CD4-positive, CD25-positive, alpha-beta regulatory T cell (primary cell): ENCODE measurements at regions not wholly inside any gene's neighbourhood (a gene's known extent, or its start where the extent isn't known, plus 50 kb on each side); places are given as distances from the start of the nearest gene placed in this dataset.

Source experiments
- ATAC-seq, 2 donors: fragments of 150-1000 bp; cut with Tn5 transposase; one replicate each; pipeline ENCODE4 v1.10.0; 2021; ENCODE audit warnings: low read depth in 2 of 2, moderate number of reproducible peaks in 2 of 2, moderate library complexity in 1 of 2
- DNase-seq, 3 donors: peaks; one replicate each; pipeline versions ENCODE4 v3.0.0 to v3.0.0-alpha.2; 2012 to 2022; ENCODE audit warnings: mixed read lengths in 1 of 3
- H3K27ac ChIP-seq: one replicate; pipeline ENCODE4 v1.7.0; 2013; ENCODE audit warnings: mild to moderate bottlenecking, low read length; ENCODE audit not compliant: insufficient read depth, poor library complexity, severe bottlenecking
- H3K27me3 ChIP-seq: one replicate; pipeline ENCODE4 v1.7.0; 2013; ENCODE audit warnings: low read length; ENCODE audit not compliant: control insufficient read depth, insufficient read depth
- H3K36me3 ChIP-seq: one replicate; pipeline ENCODE4 v1.7.0; 2013; ENCODE audit warnings: mild to moderate bottlenecking, low read length, moderate library complexity; ENCODE audit not compliant: control insufficient read depth, insufficient read depth
- H3K4me1 ChIP-seq: 2 replicates; pipeline ENCODE4 v1.7.0; 2013; ENCODE audit warnings: mild to moderate bottlenecking, low read length; ENCODE audit not compliant: insufficient read depth, control insufficient read depth, poor library complexity, severe bottlenecking
- H3K4me3 ChIP-seq: one replicate; pipeline ENCODE4 v1.7.0; 2013; ENCODE audit warnings: low read depth, mild to moderate bottlenecking, low read length, moderate library complexity
- H3K9me3 ChIP-seq, 2 experiments: 1 replicate in 1 of 2; 2 replicates in 1 of 2; pipeline ENCODE4 v1.7.0; 2013; ENCODE audit warnings: low read length in 2 of 2, mild to moderate bottlenecking in 1 of 2, moderate library complexity in 1 of 2; ENCODE audit not compliant: control insufficient read depth in 2 of 2
- H3K27ac Mint-ChIP-seq, 3 donors: one replicate each; pipeline ENCODE4 v1.8.0; 2020 to 2022; ENCODE audit warnings: mild to moderate bottlenecking in 3 of 3, mixed read lengths in 3 of 3, moderate library complexity in 2 of 3
- H3K27me3 Mint-ChIP-seq: one replicate; pipeline ENCODE4 v1.8.0; 2022; ENCODE audit warnings: mild to moderate bottlenecking, mixed read lengths
- H3K36me3 Mint-ChIP-seq: one replicate; pipeline ENCODE4 v1.8.0; 2020; ENCODE audit warnings: mixed read lengths
- H3K4me1 Mint-ChIP-seq, 4 donors: one replicate each; pipeline ENCODE4 v1.8.0; 2020 to 2022; ENCODE audit warnings: mixed read lengths in 4 of 4, mild to moderate bottlenecking in 1 of 4
- H3K4me3 Mint-ChIP-seq, 4 donors: one replicate each; pipeline ENCODE4 v1.8.0; 2020 to 2022; ENCODE audit warnings: mild to moderate bottlenecking in 4 of 4, mixed read lengths in 4 of 4, moderate library complexity in 3 of 4
- H3K9me3 Mint-ChIP-seq, 7 donors: one replicate each; pipeline ENCODE4 v1.8.0; 2020 to 2022; ENCODE audit warnings: mixed read lengths in 7 of 7, mild to moderate bottlenecking in 3 of 7, moderate library complexity in 2 of 7

GRCh38 chr1:214111796-214112195, 124.0 kb downstream of the PROX1 start:
- Mint-ChIP-seq H3K4me3 (no peak overlapping the region), H3K4me1 (no peaks in the 10 kb centered on the region), H3K27me3 (peaks cover under 1% of the 10 kb centered on the region), H3K9me3 (peaks cover 0 to 13% (median 4%) of the 10 kb centered on the region in 7 donors), H3K36me3 (no peaks in the 10 kb centered on the region), H3K27ac (no peak overlapping the region)
- Histone ChIP-seq H3K9me3 (no peaks in the 10 kb centered on the region), H3K36me3 (no peaks in the 10 kb centered on the region), H3K4me1 (no peaks in the 10 kb centered on the region), H3K4me3 (no peak overlapping the region), H3K27ac (no peak overlapping the region), H3K27me3 (no peaks in the 10 kb centered on the region)
- DNase-seq = no peak
- no peak for ATAC-seq

GRCh38 chr1:214116258-214116657, 128.5 kb downstream of the PROX1 start:
- Mint-ChIP-seq H3K27ac (peak overlapping the region in 1 of 3 donors; percentile 26), H3K9me3 (peaks cover 2 to 28% (median 8%) of the 10 kb centered on the region in 7 donors), H3K27me3 (no peaks in the 10 kb centered on the region), H3K36me3 (no peaks in the 10 kb centered on the region), H3K4me1 (no peaks in the 10 kb centered on the region), H3K4me3 (no peak overlapping the region)
- Histone ChIP-seq H3K27ac (no peak overlapping the region), H3K4me3 (no peak overlapping the region), H3K36me3 (no peaks in the 10 kb centered on the region), H3K27me3 (no peaks in the 10 kb centered on the region), H3K4me1 (no peaks in the 10 kb centered on the region), H3K9me3 (peaks cover 13 to 19% of the 10 kb centered on the region in 2 experiments)
- no peak for DNase-seq
- no peak for ATAC-seq

GRCh38 chr1:214117780-214118179, 130.0 kb downstream of the PROX1 start:
- Histone ChIP-seq H3K4me1 (no peaks in the 10 kb centered on the region), H3K9me3 (peaks cover 13 to 19% of the 10 kb centered on the region in 2 experiments), H3K27ac (no peak overlapping the region), H3K36me3 (no peaks in the 10 kb centered on the region), H3K27me3 (no peaks in the 10 kb centered on the region), H3K4me3 (no peak overlapping the region)
- ATAC-seq (no peak), DNase-seq (no peak)
- Mint-ChIP-seq H3K27ac (no peak overlapping the region), H3K9me3 (peaks cover 2 to 28% (median 9%) of the 10 kb centered on the region in 7 donors), H3K4me3 (no peak overlapping the region), H3K27me3 (no peaks in the 10 kb centered on the region), H3K4me1 (no peaks in the 10 kb centered on the region), H3K36me3 (no peaks in the 10 kb centered on the region)

DNA sequence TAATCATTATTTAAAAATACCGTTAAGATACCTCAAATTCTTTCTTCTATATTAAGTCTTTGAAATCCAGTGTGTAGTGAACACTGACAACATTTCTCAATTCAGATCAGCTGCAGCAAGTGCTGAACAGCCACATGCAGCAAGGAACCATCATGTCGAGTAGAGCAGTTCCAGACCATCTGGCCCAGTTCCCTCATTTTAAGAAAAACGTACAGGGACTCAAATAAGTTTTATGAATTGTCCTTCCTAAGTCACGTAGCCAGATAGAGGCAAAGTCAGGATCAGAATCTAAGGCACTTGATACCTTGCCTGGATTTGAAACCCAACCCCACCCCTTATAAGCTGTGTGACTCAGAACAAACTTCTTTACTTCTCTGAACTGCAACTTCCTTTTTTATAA, 132.4 kb downstream of the PROX1 start:
- Histone ChIP-seq H3K27me3 (no peaks in the 10 kb centered on the region), H3K36me3 (no peaks in the 10 kb centered on the region), H3K9me3 (peaks cover 13 to 19% of the 10 kb centered on the region in 2 experiments), H3K4me1 (no peaks in the 10 kb centered on the region), H3K4me3 (no peak overlapping the region), H3K27ac (no peak overlapping the region)
- Mint-ChIP-seq H3K27ac (no peak overlapping the region), H3K4me3 (no peak overlapping the region), H3K9me3 (peaks cover 2 to 28% (median 6%) of the 10 kb centered on the region in 7 donors), H3K27me3 (peaks cover 11% of the 10 kb centered on the region), H3K4me1 (peaks cover 0 to 2% (median 0%) of the 10 kb centered on the region in 4 donors), H3K36me3 (no peaks in the 10 kb centered on the region)
- ATAC-seq (no peak), DNase-seq (no peak)

- Mint-ChIP-seq H3K4me3 (no peak overlapping the region), H3K4me1 (peaks cover 0 to 2% (median 0%) of the 10 kb centered on the region in 4 donors), H3K27ac (no peak overlapping the region), H3K36me3 (no peaks in the 10 kb centered on the region), H3K27me3 (peaks cover 11% of the 10 kb centered on the region), H3K9me3 (peaks cover 2 to 28% (median 6%) of the 10 kb centered on the region in 7 donors)
- H3K9me3 ChIP-seq = peaks cover 13 to 19% of the 10 kb centered on the region in 2 experiments
- no peak for DNase-seq
- no peak overlapping the region for H3K4me3 ChIP-seq
- no peaks in the 10 kb centered on the region for H3K4me1 ChIP-seq
- ATAC-seq = no peak
- H3K27ac ChIP-seq = no peak overlapping the region
- no peaks in the 10 kb centered on the region for H3K36me3 ChIP-seq
- no peaks in the 10 kb centered on the region for H3K27me3 ChIP-seq
These were observed 133.2 kb downstream of the PROX1 start for GRCh38 chr1:214120951-214121350.

DNA sequence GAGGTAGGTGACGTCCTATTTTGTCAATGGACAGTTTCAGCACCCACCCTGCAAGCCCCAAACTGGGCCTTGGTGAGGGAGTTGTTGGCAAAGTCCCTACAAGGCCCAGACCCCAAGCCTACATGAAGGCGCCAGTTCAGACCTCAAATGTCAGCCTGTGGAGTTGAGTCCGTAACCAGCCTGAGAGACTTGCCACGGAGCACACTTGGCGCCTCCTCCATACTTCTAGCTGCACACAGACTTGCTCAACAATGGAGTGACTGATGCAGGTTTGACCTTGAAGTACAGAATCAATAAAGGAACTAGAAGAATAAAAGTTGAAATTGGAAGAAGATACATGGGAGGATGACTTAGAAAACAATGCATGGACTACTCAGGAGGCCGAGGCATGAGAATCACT, 134.3 kb downstream of the PROX1 start:
- peaks cover under 1 to 22% (median 6%) of the 10 kb centered on the region in 7 donors for H3K9me3 Mint-ChIP-seq
- peaks cover 0 to 2% (median 0%) of the 10 kb centered on the region in 4 donors for H3K4me1 Mint-ChIP-seq
- ATAC-seq = no peak

DNA sequence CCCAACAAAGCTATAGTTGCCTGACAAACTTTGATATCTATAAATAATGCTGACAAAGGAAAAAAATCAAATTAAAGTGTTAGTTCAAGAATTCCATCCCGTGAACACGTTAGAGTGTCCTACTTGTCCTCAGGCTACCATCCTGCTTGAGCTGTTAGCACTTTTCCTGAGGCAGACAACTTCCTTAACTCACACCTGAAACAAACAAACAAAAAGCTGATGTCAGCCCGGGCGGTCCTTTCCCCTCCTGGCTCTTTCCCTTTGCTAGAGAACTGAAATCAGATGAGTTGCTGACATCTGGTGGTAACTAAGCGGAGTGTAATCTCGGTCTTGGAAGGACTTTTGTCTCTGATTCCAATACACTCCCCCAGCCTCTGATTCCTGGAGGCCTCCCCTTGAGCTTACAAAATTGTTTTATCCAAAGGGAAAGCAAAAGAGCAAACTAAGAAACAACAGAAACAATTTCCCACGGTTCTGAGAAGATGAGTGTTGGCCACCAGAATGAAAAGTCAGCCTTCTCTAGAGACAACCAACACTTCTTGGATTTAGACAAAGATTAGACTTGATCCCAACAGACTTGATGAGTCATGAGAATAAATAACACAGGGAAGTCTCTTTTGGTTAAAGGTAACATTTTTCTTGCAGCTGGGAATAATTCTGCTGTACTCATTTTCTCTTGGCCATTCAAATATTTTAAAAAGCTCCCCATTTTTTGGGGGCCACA, 135.4 kb downstream of the PROX1 start:
- peaks cover 2 to 9% of the 10 kb centered on the region in 2 experiments for H3K9me3 ChIP-seq
- H3K9me3 Mint-ChIP-seq = peaks cover 0 to 11% (median 6%) of the 10 kb centered on the region in 7 donors
- H3K4me3 Mint-ChIP-seq = no peak overlapping the region
- H3K27me3 ChIP-seq = no peaks in the 10 kb centered on the region
- no peak overlapping the region for H3K27ac Mint-ChIP-seq
- H3K36me3 Mint-ChIP-seq = no peaks in the 10 kb centered on the region
- H3K4me1 Mint-ChIP-seq = peaks cover 0 to 2% (median 0%) of the 10 kb centered on the region in 4 donors
- no peaks in the 10 kb centered on the region for H3K36me3 ChIP-seq
- no peaks in the 10 kb centered on the region for H3K4me1 ChIP-seq
- H3K4me3 ChIP-seq = no peak overlapping the region
- DNase-seq (peak in 2 of 3 donors; percentile 5 to 6), ATAC-seq (no peak)
- no peak overlapping the region for H3K27ac ChIP-seq
- H3K27me3 Mint-ChIP-seq = peaks cover 15% of the 10 kb centered on the region

More for the DNA sequence above, 134.3 kb downstream of the PROX1 start:
- no peak for DNase-seq
- no peak overlapping the region for H3K27ac Mint-ChIP-seq
- H3K36me3 Mint-ChIP-seq = no peaks in the 10 kb centered on the region
- H3K27ac ChIP-seq = no peak overlapping the region
- no peaks in the 10 kb centered on the region for H3K36me3 ChIP-seq
- H3K27me3 ChIP-seq = no peaks in the 10 kb centered on the region
- peaks cover 15% of the 10 kb centered on the region for H3K27me3 Mint-ChIP-seq
- H3K4me3 Mint-ChIP-seq = no peak overlapping the region
- H3K9me3 ChIP-seq = peaks cover 12 to 19% of the 10 kb centered on the region in 2 experiments
- H3K4me3 ChIP-seq = no peak overlapping the region
- no peaks in the 10 kb centered on the region for H3K4me1 ChIP-seq

- Mint-ChIP-seq H3K36me3 (no peaks in the 10 kb centered on the region), H3K4me1 (peaks cover 0 to 2% (median 0%) of the 10 kb centered on the region in 4 donors), H3K27ac (no peak overlapping the region), H3K9me3 (peaks cover 0 to 8% (median 2%) of the 10 kb centered on the region in 7 donors), H3K27me3 (peaks cover 15% of the 10 kb centered on the region), H3K4me3 (no peak overlapping the region)
- Histone ChIP-seq H3K27me3 (no peaks in the 10 kb centered on the region), H3K9me3 (no peaks in the 10 kb centered on the region), H3K4me1 (no peaks in the 10 kb centered on the region), H3K4me3 (no peak overlapping the region), H3K27ac (no peak overlapping the region), H3K36me3 (no peaks in the 10 kb centered on the region)
- ATAC-seq (no peak), DNase-seq (no peak)
These were observed 136.6 kb downstream of the PROX1 start for GRCh38 chr1:214124281-214124805.
